GM04504 (cell line): ENCODE measurements at regions not wholly inside any gene's neighbourhood (a gene's known extent, or its start where the extent isn't known, plus 50 kb on each side); places are given as distances from the start of the nearest gene placed in this dataset.
"Not testable (repeated sequence)": the region's sequence is repeated elsewhere in the genome, so short reads cannot be mapped to it uniquely, and the experiment has no call there.

Experiments used
- DNase-seq: peaks from one replicate; pipeline ENCODE4 v3.0.0-alpha.2; 2012; ENCODE audit warnings: low read depth

- no peak for DNase-seq
These were observed 90.0 kb downstream of the CD24 start for GRCh38 chr6:106884576-106884975.

GRCh38 chr6:106883808-106884262 lies 90.7 kb downstream of the CD24 start:
- no peak for DNase-seq

GRCh38 chr6:106882601-106883518 lies 91.7 kb downstream of the CD24 start:
- no peak for DNase-seq

- no peak for DNase-seq
These were observed 92.4 kb downstream of the CD24 start for GRCh38 chr6:106882138-106882537.

GRCh38 chr6:106880952-106881351 lies 93.6 kb downstream of the CD24 start:
- no peak for DNase-seq

- DNase-seq = no peak
These were observed 98.7 kb downstream of the CD24 start for GRCh38 chr6:106875782-106876321.

GRCh38 chr6:106874481-106874880 lies 100.0 kb downstream of the CD24 start:
- no peak for DNase-seq

GRCh38 chr6:106872049-106872448 lies 102.5 kb downstream of the CD24 start:
- DNase-seq = no peak

- no peak for DNase-seq
These were observed 103.5 kb downstream of the CD24 start for GRCh38 chr6:106870824-106871717.

- peak; percentile 62 for DNase-seq
These were observed 104.5 kb downstream of the CD24 start for GRCh38 chr6:106870069-106870468.

- DNase-seq = no peak
These were observed 105.3 kb downstream of the CD24 start for GRCh38 chr6:106869203-106869602.

GRCh38 chr6:106866875-106867658 lies 107.5 kb downstream of the CD24 start:
- DNase-seq = no peak

- DNase-seq = no peak
These were observed 111.7 kb downstream of the CD24 start for GRCh38 chr6:106862858-106863257.

GRCh38 chr6:106860940-106861339 lies 113.6 kb downstream of the CD24 start:
- no peak for DNase-seq

GRCh38 chr6:106858653-106859092 lies 115.9 kb downstream of the CD24 start:
- DNase-seq = peak; percentile 75

GRCh38 chr6:106857771-106858652 lies 116.5 kb downstream of the CD24 start:
- no peak for DNase-seq

- DNase-seq = not testable (repeated sequence)
These were observed 117.2 kb downstream of the CD24 start for GRCh38 chr6:106857310-106857709.

- DNase-seq = no peak
These were observed 118.2 kb downstream of the CD24 start for GRCh38 chr6:106856227-106856874.

GRCh38 chr6:106855117-106855516 lies 119.4 kb downstream of the CD24 start:
- no peak for DNase-seq
